HEK293T (cell line): ENCODE measurements at regions not wholly inside any gene's neighbourhood (a gene's known extent, or its start where the extent isn't known, plus 50 kb on each side); places are given as distances from the start of the nearest gene placed in this dataset.

ENCODE experiments used
- CTCF ChIA-PET: fragments of 350-600 bp; formaldehyde crosslinking; extraction: SDS; loops from one replicate; lab custom pipeline; 2021; ENCODE audit warnings: antibody characterized with exemption, inconsistent platforms; lab: Yijun Ruan, JAX
- POLR2A ChIA-PET: fragments of 350-600 bp; formaldehyde crosslinking; extraction: SDS; loops from one replicate; lab custom pipeline; 2020; ENCODE audit warnings: antibody characterized with exemption, inconsistent platforms; lab: Yijun Ruan, JAX
- DNase-seq: peaks from one replicate; pipeline ENCODE4 v3.0.0; 2012; ENCODE audit warnings: mixed read lengths; ENCODE audit errors: extremely low spot score
- ARNT ChIP-seq: fragments of 450-650 bp; IDR thresholded peaks from 2 replicates; pipeline ENCODE4 v1.6.1; 2017; ENCODE audit warnings: mild to moderate bottlenecking
- BHLHE40 ChIP-seq: fragments of 450-650 bp; IDR thresholded peaks from 2 replicates; pipeline ENCODE4 v1.6.1; 2016; ENCODE audit warnings: mild to moderate bottlenecking, moderate library complexity, borderline replicate concordance
- CTBP1 ChIP-seq: fragments of 450-650 bp; IDR thresholded peaks from 2 replicates; pipeline ENCODE4 v1.6.1; 2016; ENCODE audit warnings: borderline replicate concordance
- ELF4 ChIP-seq: fragments of 450-650 bp; IDR thresholded peaks from 2 replicates; pipeline ENCODE4 v1.6.1; 2017; ENCODE audit warnings: antibody characterized with exemption
- FOXA1 ChIP-seq: fragments of 450-650 bp; IDR thresholded peaks from 2 replicates; pipeline ENCODE4 v1.6.1; 2016; ENCODE audit warnings: mild to moderate bottlenecking
- FOXK2 ChIP-seq: fragments of 450-650 bp; IDR thresholded peaks from 2 replicates; pipeline ENCODE4 v1.6.1; 2016; ENCODE audit warnings: mild to moderate bottlenecking
- FOXM1 ChIP-seq: fragments of 450-650 bp; IDR thresholded peaks from 2 replicates; pipeline ENCODE4 v1.6.1; 2017; ENCODE audit warnings: mild to moderate bottlenecking, borderline replicate concordance
- HDGF ChIP-seq: fragments of 450-650 bp; IDR thresholded peaks from 2 replicates; pipeline ENCODE4 v1.6.1; 2017; ENCODE audit warnings: antibody characterized with exemption, borderline replicate concordance
- L3MBTL2 ChIP-seq: fragments of 450-650 bp; conservative IDR thresholded peaks from 2 replicates; pipeline ENCODE4 v1.6.1; 2016; ENCODE audit warnings: mild to moderate bottlenecking
- LEF1 ChIP-seq: fragments of 450-650 bp; IDR thresholded peaks from 2 replicates; pipeline ENCODE4 v1.6.1; 2017; ENCODE audit warnings: mild to moderate bottlenecking, borderline replicate concordance
- NFRKB ChIP-seq: fragments of 450-650 bp; IDR thresholded peaks from 2 replicates; pipeline ENCODE4 v1.6.1; 2016; ENCODE audit warnings: mild to moderate bottlenecking, moderate library complexity
- PKNOX1 ChIP-seq: fragments of 450-650 bp; IDR thresholded peaks from 2 replicates; pipeline ENCODE4 v1.6.1; 2016
- SP1 ChIP-seq: fragments of 450-650 bp; IDR thresholded peaks from 2 replicates; pipeline ENCODE4 v1.6.1; 2017
- SUZ12 ChIP-seq: fragments of 450-650 bp; IDR thresholded peaks from 2 replicates; pipeline ENCODE4 v1.6.1; 2016; ENCODE audit warnings: mild to moderate bottlenecking
- TARDBP ChIP-seq: fragments of 450-650 bp; IDR thresholded peaks from 2 replicates; pipeline ENCODE4 v1.6.1; 2016
- ZNF384 ChIP-seq: fragments of 450-650 bp; IDR thresholded peaks from 2 replicates; pipeline ENCODE4 v1.6.1; 2016

- no peak for TF ChIP-seq ARNT
- no peak for TF ChIP-seq NFRKB
- no peak for TF ChIP-seq LEF1
- no peak for TF ChIP-seq FOXM1
- no peak for TF ChIP-seq L3MBTL2
- TF ChIP-seq TARDBP, result no peak
- no peak for TF ChIP-seq CTBP1
- TF ChIP-seq SP1, result no peak
- TF ChIP-seq SUZ12, result no peak
- ChIA-PET CTCF (no interaction called here), POLR2A (no interaction called here)
- DNase-seq, result no peak
Observed at GRCh38 chr6:80633412-80633811, 526.9 kb downstream of the BCKDHB start.

- ChIA-PET CTCF (no interaction called here), POLR2A (no interaction called here)
- no peak for DNase-seq
- TF ChIP-seq TARDBP (no peak), SUZ12 (no peak), LEF1 (no peak), SP1 (no peak), BHLHE40 (no peak), CTBP1 (no peak), NFRKB (no peak), FOXA1 (no peak), ZNF384 (no peak), L3MBTL2 (no peak), FOXM1 (no peak)
Observed at GRCh38 chr6:80625405-80625804, 518.9 kb downstream of the BCKDHB start.

GRCh38 chr6:80623066-80623815, 516.8 kb downstream of the BCKDHB start:
- TF ChIP-seq LEF1 (no peak), FOXM1 (no peak), ZNF384 (no peak), SUZ12 (no peak), ELF4 (no peak), HDGF (no peak), TARDBP (no peak), FOXK2 (no peak), PKNOX1 (no peak)
- ChIA-PET CTCF (interaction anchor here (0.5 kb wide), 1 partner anchor 89 kb away, joined by 3 read pairs; no protein-coding TSS in a partner anchor), POLR2A (no interaction called here)
- no peak for DNase-seq

GRCh38 chr6:80622641-80623040, 516.2 kb downstream of the BCKDHB start:
- no peak for TF ChIP-seq PKNOX1
- TF ChIP-seq SP1, result no peak
- TF ChIP-seq CTBP1, result no peak
- TF ChIP-seq FOXK2, result no peak
- no peak for TF ChIP-seq LEF1
- no peak for TF ChIP-seq FOXA1
- TF ChIP-seq NFRKB, result no peak
- DNase-seq, result no peak

GRCh38 chr6:80618953-80619352, 512.5 kb downstream of the BCKDHB start:
- ChIA-PET POLR2A (no interaction called here), CTCF (no interaction called here)
- TF ChIP-seq FOXK2 (no peak), FOXA1 (no peak), PKNOX1 (no peak), BHLHE40 (no peak), ZNF384 (no peak), HDGF (no peak), ELF4 (no peak), CTBP1 (no peak), L3MBTL2 (no peak)
- DNase-seq, result no peak

More at GRCh38 chr6:80622641-80623040, 516.2 kb downstream of the BCKDHB start:
- ChIA-PET POLR2A (no interaction called here), CTCF (no interaction called here)

GRCh38 chr6:80610846-80611245, 504.4 kb downstream of the BCKDHB start:
- DNase-seq, result no peak
- TF ChIP-seq LEF1 (no peak), HDGF (no peak), CTBP1 (no peak), NFRKB (no peak), FOXA1 (no peak), ZNF384 (no peak), FOXK2 (no peak), L3MBTL2 (no peak), ELF4 (no peak), BHLHE40 (no peak), SP1 (no peak), PKNOX1 (no peak), ARNT (no peak), FOXM1 (no peak), SUZ12 (no peak), TARDBP (no peak)
- ChIA-PET POLR2A (no interaction called here), CTCF (no interaction called here)
